Type B pancreatic cell (in vitro differentiated cells): ENCODE measurements at regions not wholly inside any gene's neighbourhood (a gene's known extent, or its start where the extent isn't known, plus 50 kb on each side); places are given as distances from the start of the nearest gene placed in this dataset.

Experiments
- DNase-seq: peaks from one replicate; pipeline ENCODE4 v3.0.0; 2021; ENCODE audit warnings: mixed read lengths; ENCODE audit not compliant: unreplicated experiment; ENCODE audit errors: extremely low spot score
- H3K27ac Mint-ChIP-seq: 2 replicates; pipeline ENCODE4 v1.8.0; 2021; ENCODE audit warnings: mild to moderate bottlenecking, mixed read lengths
- H3K27me3 Mint-ChIP-seq: 2 replicates; pipeline ENCODE4 v1.8.0; 2021; ENCODE audit warnings: mixed read lengths
- H3K36me3 Mint-ChIP-seq: 2 replicates; pipeline ENCODE4 v1.8.0; 2021; ENCODE audit warnings: mixed read lengths
- H3K4me1 Mint-ChIP-seq: one replicate; pipeline ENCODE4 v1.8.0; 2021; ENCODE audit warnings: mixed read lengths; ENCODE audit not compliant: unreplicated experiment
- H3K4me3 Mint-ChIP-seq: 2 replicates; pipeline ENCODE4 v1.8.0; 2021; ENCODE audit warnings: mild to moderate bottlenecking, mixed read lengths
- H3K9me3 Mint-ChIP-seq: 2 replicates; pipeline ENCODE4 v1.8.0; 2021; ENCODE audit warnings: mixed read lengths
- TF ChIP-seq, protein P1 (sequence below): fragments of 200-600 bp; sonication (generic); conservative IDR thresholded peaks from 2 replicates; pipeline ENCODE4 v1.5.0; 2021; ENCODE audit warnings: antibody characterized with exemption, mild to moderate bottlenecking

GRCh38 chr3:167898091-167898490, 162.6 kb downstream of the SERPINI1 start:
- no peak overlapping the region for H3K27ac Mint-ChIP-seq
- no peaks in the 10 kb centered on the region for H3K9me3 Mint-ChIP-seq
- DNase-seq = no peak
- H3K4me1 Mint-ChIP-seq = peaks cover 7% of the 10 kb centered on the region
- no peaks in the 10 kb centered on the region for H3K36me3 Mint-ChIP-seq
- H3K4me3 Mint-ChIP-seq = no peak overlapping the region
- H3K27me3 Mint-ChIP-seq = peaks cover 4% of the 10 kb centered on the region
- TF ChIP-seq, protein P1, sequence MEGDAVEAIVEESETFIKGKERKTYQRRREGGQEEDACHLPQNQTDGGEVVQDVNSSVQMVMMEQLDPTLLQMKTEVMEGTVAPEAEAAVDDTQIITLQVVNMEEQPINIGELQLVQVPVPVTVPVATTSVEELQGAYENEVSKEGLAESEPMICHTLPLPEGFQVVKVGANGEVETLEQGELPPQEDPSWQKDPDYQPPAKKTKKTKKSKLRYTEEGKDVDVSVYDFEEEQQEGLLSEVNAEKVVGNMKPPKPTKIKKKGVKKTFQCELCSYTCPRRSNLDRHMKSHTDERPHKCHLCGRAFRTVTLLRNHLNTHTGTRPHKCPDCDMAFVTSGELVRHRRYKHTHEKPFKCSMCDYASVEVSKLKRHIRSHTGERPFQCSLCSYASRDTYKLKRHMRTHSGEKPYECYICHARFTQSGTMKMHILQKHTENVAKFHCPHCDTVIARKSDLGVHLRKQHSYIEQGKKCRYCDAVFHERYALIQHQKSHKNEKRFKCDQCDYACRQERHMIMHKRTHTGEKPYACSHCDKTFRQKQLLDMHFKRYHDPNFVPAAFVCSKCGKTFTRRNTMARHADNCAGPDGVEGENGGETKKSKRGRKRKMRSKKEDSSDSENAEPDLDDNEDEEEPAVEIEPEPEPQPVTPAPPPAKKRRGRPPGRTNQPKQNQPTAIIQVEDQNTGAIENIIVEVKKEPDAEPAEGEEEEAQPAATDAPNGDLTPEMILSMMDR = no peak

DNA sequence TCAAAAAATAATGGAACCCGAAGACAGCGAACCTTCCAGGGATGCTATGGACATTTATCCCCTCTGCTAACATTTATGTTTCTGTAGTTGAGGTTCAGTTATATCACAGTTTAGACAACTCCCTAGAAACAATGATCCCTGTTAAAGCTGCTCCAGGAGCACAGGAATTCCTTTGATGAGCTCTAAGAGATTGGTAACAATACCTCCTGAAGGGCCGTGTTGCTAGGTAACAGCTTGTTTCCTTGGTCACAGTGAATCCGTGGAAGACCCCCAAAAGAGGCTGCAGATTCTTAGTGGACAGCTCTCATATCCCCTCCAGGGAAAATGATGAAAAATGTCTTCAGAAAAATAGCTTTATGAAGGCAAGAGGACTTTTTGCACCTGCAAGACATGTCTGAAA, 160.2 kb downstream of the SERPINI1 start:
- no peaks in the 10 kb centered on the region for H3K9me3 Mint-ChIP-seq
- no peaks in the 10 kb centered on the region for H3K36me3 Mint-ChIP-seq
- TF ChIP-seq, protein P1 = no peak
- H3K27ac Mint-ChIP-seq = no peak overlapping the region
- H3K4me1 Mint-ChIP-seq = peaks cover 6% of the 10 kb centered on the region
- DNase-seq = no peak
- no peak overlapping the region for H3K4me3 Mint-ChIP-seq
- H3K27me3 Mint-ChIP-seq = no peaks in the 10 kb centered on the region

- Mint-ChIP-seq H3K4me3 (no peak overlapping the region), H3K9me3 (no peaks in the 10 kb centered on the region), H3K4me1 (peaks cover 4% of the 10 kb centered on the region), H3K27ac (no peak overlapping the region), H3K27me3 (no peaks in the 10 kb centered on the region), H3K36me3 (no peaks in the 10 kb centered on the region)
- TF ChIP-seq, protein P1 = no peak
- DNase-seq = no peak
These were observed 159.7 kb downstream of the SERPINI1 start for GRCh38 chr3:167895178-167895577.

DNA sequence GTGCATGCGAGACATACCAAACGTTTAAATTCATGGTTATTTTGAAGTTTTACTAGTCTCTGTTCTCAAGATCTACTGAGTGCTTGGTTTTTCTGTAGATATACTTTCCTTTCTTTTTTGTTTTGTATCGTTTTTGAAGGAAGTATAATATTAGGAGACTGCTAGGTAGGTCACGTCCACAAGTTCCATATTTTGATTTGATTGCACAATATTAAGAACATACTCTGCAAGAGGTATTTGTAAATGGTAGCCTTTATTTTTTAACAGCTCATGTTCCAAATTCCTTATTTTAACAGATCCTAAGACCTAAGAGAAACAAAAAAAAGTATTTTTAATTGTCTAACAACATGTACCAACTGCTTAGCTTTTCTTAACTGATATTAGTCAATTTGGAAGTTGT, 156.7 kb downstream of the SERPINI1 start:
- H3K27ac Mint-ChIP-seq = no peak overlapping the region
- no peaks in the 10 kb centered on the region for H3K27me3 Mint-ChIP-seq
- H3K9me3 Mint-ChIP-seq = no peaks in the 10 kb centered on the region
- no peak for DNase-seq
- TF ChIP-seq, protein P1 = no peak
- no peak overlapping the region for H3K4me3 Mint-ChIP-seq
- H3K4me1 Mint-ChIP-seq = peaks cover 4% of the 10 kb centered on the region
- H3K36me3 Mint-ChIP-seq = no peaks in the 10 kb centered on the region

GRCh38 chr3:167887096-167887495, 151.6 kb downstream of the SERPINI1 start:
- Mint-ChIP-seq H3K9me3 (no peaks in the 10 kb centered on the region), H3K4me3 (no peak overlapping the region), H3K27me3 (peaks cover 2% of the 10 kb centered on the region), H3K4me1 (peaks cover 7% of the 10 kb centered on the region), H3K36me3 (no peaks in the 10 kb centered on the region), H3K27ac (no peak overlapping the region)
- DNase-seq = no peak
- TF ChIP-seq, protein P1 = no peak

DNA sequence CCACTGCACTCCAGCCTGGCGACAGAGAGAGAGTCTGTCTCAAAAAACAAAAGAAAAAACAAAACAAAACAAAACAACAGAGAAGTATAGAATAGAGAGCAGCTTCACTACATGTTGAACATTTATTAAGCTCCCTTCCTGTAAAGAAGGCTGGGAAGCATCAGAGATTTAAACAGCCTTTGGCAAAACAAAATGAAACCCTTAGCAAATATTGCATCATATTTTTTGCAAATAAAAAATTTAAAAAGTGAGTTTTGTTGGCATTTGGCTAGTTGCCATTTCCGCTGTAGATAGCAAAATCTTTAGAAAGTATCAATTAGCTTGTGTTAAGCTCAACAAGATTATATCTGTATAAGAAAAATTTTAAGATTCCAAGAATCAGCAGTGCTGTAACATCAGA, 151.2 kb downstream of the SERPINI1 start:
- Mint-ChIP-seq H3K27ac (no peak overlapping the region), H3K4me1 (peaks cover 10% of the 10 kb centered on the region), H3K4me3 (no peak overlapping the region), H3K27me3 (peaks cover 4% of the 10 kb centered on the region), H3K9me3 (no peaks in the 10 kb centered on the region), H3K36me3 (no peaks in the 10 kb centered on the region)
- DNase-seq = no peak
- TF ChIP-seq, protein P1 = no peak
